GM12878 (cell line): ENCODE measurements at regions not wholly inside any gene's neighbourhood (a gene's known extent, or its start where the extent isn't known, plus 50 kb on each side); places are given as distances from the start of the nearest gene placed in this dataset.

Experiments used
- ATAC-seq: fragments of 200-7000 bp; cut with Tn5 transposase; 3 replicates; pipeline ENCODE4 v1.9.1; 2020; ENCODE audit warnings: mild to moderate bottlenecking, moderate library complexity
- BruUV-seq: library from RNA; stranded (reverse); fragments of 400-500 nt; replicated peaks from 2 replicates; lab custom pipeline; 2021; lab: Mats Ljungman, UMichigan
- CTCF ChIA-PET: fragments of 300-600 bp; sonication (Branson Sonifier 250); formaldehyde crosslinking; extraction: SDS; loops from one replicate; lab custom pipeline; 2021; ENCODE audit warnings: inconsistent platforms; lab: Yijun Ruan, JAX
- POLR2A ChIA-PET: fragments of 350-600 bp; formaldehyde crosslinking; extraction: SDS; loops from one replicate; lab custom pipeline; 2021; ENCODE audit warnings: inconsistent platforms; lab: Charles Lee
- RAD21 ChIA-PET: fragments of 300-600 bp; sonication (Branson Sonifier 250); formaldehyde crosslinking; loops from one replicate; lab custom pipeline; 2023; ENCODE audit warnings: antibody characterized with exemption; ENCODE audit not compliant: unreplicated experiment; lab: Charles Lee
- SMC1A ChIA-PET: fragments of 300-600 bp; sonication (Branson Sonifier 250); formaldehyde crosslinking; loops from one replicate; lab custom pipeline; 2023; ENCODE audit not compliant: unreplicated experiment, uncharacterized antibody; lab: Charles Lee
- DNase-seq: peaks from one replicate; pipeline ENCODE4 v3.0.0-alpha.2; 2011; ENCODE audit warnings: low read depth, low spot score
- FAIRE-seq: peaks from 3 replicates; lab custom pipeline; 2011; peaks lifted over from hg19 to GRCh38; lab: Jason Lieb, UNC
- H2AFZ ChIP-seq: 2 replicates; pipeline ENCODE4 v1.6.0; 2011; ENCODE audit warnings: low read depth, low read length, control low read depth; ENCODE audit not compliant: control insufficient read depth
- H3K27ac ChIP-seq: 2 replicates; pipeline ENCODE4 v1.5.1; 2011; ENCODE audit warnings: control low read depth; ENCODE audit not compliant: control insufficient read depth, insufficient read depth
- H3K27me3 ChIP-seq, 2 experiments: replicated peaks in 1 of 2; 2 replicates each; pipeline versions ENCODE4 v1.6.0 to v1.6.1; 2011; ENCODE audit warnings: low read length in 1 of 2; ENCODE audit not compliant: control insufficient read depth in 2 of 2, insufficient read depth in 2 of 2
- H3K36me3 ChIP-seq, 2 experiments: 2 replicates each; pipeline ENCODE4 v1.5.1; 2011; ENCODE audit warnings: low read length in 1 of 2; ENCODE audit not compliant: control insufficient read depth in 2 of 2, insufficient read depth in 2 of 2
- H3K4me1 ChIP-seq: 2 replicates; pipeline ENCODE4 v1.6.1; 2011; ENCODE audit warnings: mild to moderate bottlenecking, low read length, moderate library complexity, mixed read lengths; ENCODE audit not compliant: control insufficient read depth, insufficient read depth
- H3K4me2 ChIP-seq: 2 replicates; pipeline ENCODE4 v1.6.0; 2011; ENCODE audit warnings: control low read depth; ENCODE audit not compliant: control insufficient read depth, insufficient read depth
- H3K4me3 ChIP-seq: fragments of 200-600 bp; sonication (generic); 2 replicates; pipeline ENCODE4 v1.5.1; 2016
- H3K79me2 ChIP-seq: 2 replicates; pipeline ENCODE4 v1.6.0; 2011; ENCODE audit warnings: low read length; ENCODE audit not compliant: control insufficient read depth, insufficient read depth
- H3K9ac ChIP-seq: 2 replicates; pipeline ENCODE4 v1.8.0; 2011; ENCODE audit warnings: low read length, control low read depth, mixed read lengths; ENCODE audit not compliant: control insufficient read depth, insufficient read depth
- H3K9me3 ChIP-seq: replicated peaks from 3 replicates; pipeline ENCODE4 v1.5.1; 2011; ENCODE audit warnings: mild to moderate bottlenecking, low read length; ENCODE audit not compliant: control insufficient read depth, insufficient read depth
- H4K20me1 ChIP-seq: 2 replicates; pipeline ENCODE4 v1.6.0; 2011; ENCODE audit not compliant: control insufficient read depth, insufficient read depth
- ASH2L ChIP-seq: fragments of 300-600, 200-600 bp; sonication (generic); IDR thresholded peaks from 2 replicates; pipeline ENCODE4 v1.6.1; 2017; ENCODE audit warnings: low read depth, mild to moderate bottlenecking, borderline replicate concordance
- ATF7 ChIP-seq: fragments of 450-650 bp; IDR thresholded peaks from 2 replicates; pipeline ENCODE4 v1.6.1; 2016; ENCODE audit warnings: low read depth, mild to moderate bottlenecking
- BHLHE40 ChIP-seq, 2 experiments: fragments of 450-650 bp in 1 of 2; IDR thresholded peaks; 2 replicates each; pipeline ENCODE4 v1.6.1; 2011 to 2017; ENCODE audit warnings: low read depth in 2 of 2, borderline replicate concordance in 1 of 2, improper control_type of control experiment in 1 of 2, low read length in 1 of 2, mild to moderate bottlenecking in 1 of 2
- DPF2 ChIP-seq: fragments of 450-650 bp; IDR thresholded peaks from 2 replicates; pipeline ENCODE4 v1.6.1; 2017; ENCODE audit warnings: mild to moderate bottlenecking
- ELK1 ChIP-seq: IDR thresholded peaks from 2 replicates; pipeline ENCODE4 v1.6.1; 2012; ENCODE audit warnings: low read depth, low read length, improper control_type of control experiment
- GATAD2B ChIP-seq: fragments of 450-650 bp; conservative IDR thresholded peaks from 2 replicates; pipeline ENCODE4 v1.6.1; 2017; ENCODE audit warnings: low read depth, mild to moderate bottlenecking, moderate library complexity
- IKZF2 ChIP-seq, 2 experiments: fragments of 450-650 bp; IDR thresholded peaks; 2 replicates each; pipeline ENCODE4 v1.6.1; 2017; ENCODE audit warnings: mild to moderate bottlenecking in 2 of 2, moderate library complexity in 2 of 2
- JUNB ChIP-seq: IDR thresholded peaks from 2 replicates; pipeline ENCODE4 v1.6.1; 2016; ENCODE audit warnings: antibody characterized with exemption, mild to moderate bottlenecking
- MAX ChIP-seq: IDR thresholded peaks from 2 replicates; pipeline ENCODE4 v1.6.1; 2012; ENCODE audit warnings: low read depth, low read length, improper control_type of control experiment
- MTA2 ChIP-seq: fragments of 450-650 bp; IDR thresholded peaks from 2 replicates; pipeline ENCODE4 v1.6.1; 2016; ENCODE audit warnings: low read depth, mild to moderate bottlenecking, moderate library complexity
- RAD51 ChIP-seq: fragments of 450-650 bp; IDR thresholded peaks from 2 replicates; pipeline ENCODE4 v1.6.1; 2016; ENCODE audit warnings: moderate library complexity, mild to moderate bottlenecking, inconsistent platforms
- RELA ChIP-seq: fragments of 450-650 bp; IDR thresholded peaks from 2 replicates; pipeline ENCODE4 v1.8.0; 2014; ENCODE audit warnings: borderline replicate concordance; ENCODE audit not compliant: partially characterized antibody
- RUNX3 ChIP-seq: IDR thresholded peaks from 2 replicates; pipeline ENCODE4 v1.6.1; 2012; ENCODE audit warnings: low read length, inconsistent platforms
- SRF ChIP-seq, 2 experiments: IDR thresholded peaks; 2 replicates each; pipeline ENCODE4 v1.6.1; 2011; ENCODE audit warnings: low read depth in 2 of 2, low read length in 2 of 2, mild to moderate bottlenecking in 1 of 2, moderate library complexity in 1 of 2
- SUPT20H ChIP-seq: IDR thresholded peaks from 2 replicates; pipeline ENCODE4 v1.6.1; 2011; ENCODE audit warnings: low read depth, mild to moderate bottlenecking, low read length, moderate library complexity, borderline replicate concordance; ENCODE audit not compliant: control insufficient read depth
- WGBS: methylation state at CpG from one replicate; pipeline ENCODE4 v1.1.6; 2016; ENCODE audit warnings: low lambda C conversion rate; ENCODE audit not compliant: insufficient replicate concordance, insufficient coverage; ENCODE audit errors: missing lambda C conversion rate; 5-methylcytosine and 5-hydroxymethylcytosine counted together
- in situ Hi-C: fragments of 300-500 bp; cut with MboI; formaldehyde crosslinking; loops from 9 replicates; pipeline ENCODE4 v1.14.3; 2018; ENCODE audit warnings: mixed read lengths
- intact Hi-C: fragments of 100-400 bp; cut with micrococcal nuclease; formaldehyde crosslinking; loops from one replicate; pipeline ENCODE4 v1.14.2; 2022; ENCODE audit not compliant: unreplicated experiment
- TF ChIP-seq, protein P1 (sequence below): fragments of 450-650 bp; IDR thresholded peaks from 2 replicates; pipeline ENCODE4 v1.6.1; 2017; ENCODE audit warnings: mild to moderate bottlenecking, low read depth, inconsistent platforms; ENCODE audit not compliant: poor library complexity, severe bottlenecking
- TF ChIP-seq, protein P2 (sequence below): fragments of 450-650 bp; IDR thresholded peaks from 2 replicates; pipeline ENCODE4 v1.6.1; 2017; ENCODE audit warnings: low read depth, mild to moderate bottlenecking, moderate library complexity
- TF ChIP-seq, protein P3 (sequence below): fragments of 450-650 bp; IDR thresholded peaks from 2 replicates; pipeline ENCODE4 v1.6.1; 2016; ENCODE audit warnings: mild to moderate bottlenecking

GRCh38 chr21:35504277-35504676, 455.2 kb upstream of the RUNX1 start (continued):
- TF ChIP-seq, protein P1, sequence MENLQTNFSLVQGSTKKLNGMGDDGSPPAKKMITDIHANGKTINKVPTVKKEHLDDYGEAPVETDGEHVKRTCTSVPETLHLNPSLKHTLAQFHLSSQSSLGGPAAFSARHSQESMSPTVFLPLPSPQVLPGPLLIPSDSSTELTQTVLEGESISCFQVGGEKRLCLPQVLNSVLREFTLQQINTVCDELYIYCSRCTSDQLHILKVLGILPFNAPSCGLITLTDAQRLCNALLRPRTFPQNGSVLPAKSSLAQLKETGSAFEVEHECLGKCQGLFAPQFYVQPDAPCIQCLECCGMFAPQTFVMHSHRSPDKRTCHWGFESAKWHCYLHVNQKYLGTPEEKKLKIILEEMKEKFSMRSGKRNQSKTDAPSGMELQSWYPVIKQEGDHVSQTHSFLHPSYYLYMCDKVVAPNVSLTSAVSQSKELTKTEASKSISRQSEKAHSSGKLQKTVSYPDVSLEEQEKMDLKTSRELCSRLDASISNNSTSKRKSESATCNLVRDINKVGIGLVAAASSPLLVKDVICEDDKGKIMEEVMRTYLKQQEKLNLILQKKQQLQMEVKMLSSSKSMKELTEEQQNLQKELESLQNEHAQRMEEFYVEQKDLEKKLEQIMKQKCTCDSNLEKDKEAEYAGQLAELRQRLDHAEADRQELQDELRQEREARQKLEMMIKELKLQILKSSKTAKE, result no peak
- TF ChIP-seq, protein P2, sequence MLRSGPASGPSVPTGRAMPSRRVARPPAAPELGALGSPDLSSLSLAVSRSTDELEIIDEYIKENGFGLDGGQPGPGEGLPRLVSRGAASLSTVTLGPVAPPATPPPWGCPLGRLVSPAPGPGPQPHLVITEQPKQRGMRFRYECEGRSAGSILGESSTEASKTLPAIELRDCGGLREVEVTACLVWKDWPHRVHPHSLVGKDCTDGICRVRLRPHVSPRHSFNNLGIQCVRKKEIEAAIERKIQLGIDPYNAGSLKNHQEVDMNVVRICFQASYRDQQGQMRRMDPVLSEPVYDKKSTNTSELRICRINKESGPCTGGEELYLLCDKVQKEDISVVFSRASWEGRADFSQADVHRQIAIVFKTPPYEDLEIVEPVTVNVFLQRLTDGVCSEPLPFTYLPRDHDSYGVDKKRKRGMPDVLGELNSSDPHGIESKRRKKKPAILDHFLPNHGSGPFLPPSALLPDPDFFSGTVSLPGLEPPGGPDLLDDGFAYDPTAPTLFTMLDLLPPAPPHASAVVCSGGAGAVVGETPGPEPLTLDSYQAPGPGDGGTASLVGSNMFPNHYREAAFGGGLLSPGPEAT, result no peak
- TF ChIP-seq SUPT20H (no peak), ELK1 (no peak)

DNA sequence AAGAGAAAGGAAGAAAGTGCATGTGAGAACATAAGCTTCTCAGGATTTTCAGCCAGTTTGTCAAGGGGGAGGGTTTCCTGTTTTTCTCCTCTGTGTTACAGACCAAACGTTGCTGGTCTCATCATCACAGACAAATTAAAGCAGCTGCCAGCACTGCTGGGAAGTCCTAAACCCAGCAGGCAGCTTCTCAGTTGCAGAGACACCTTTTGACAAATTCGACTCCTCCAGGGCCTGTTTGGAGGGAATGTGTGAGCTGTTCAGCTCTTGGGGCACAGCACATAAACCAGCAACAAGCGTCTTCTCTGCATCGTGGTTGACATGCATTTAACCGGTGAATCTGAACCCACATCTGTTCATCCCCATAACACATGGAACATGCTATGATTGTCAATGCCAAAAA, 454.6 kb upstream of the RUNX1 start:
- POLR2A ChIA-PET, result no interaction called here
- intact Hi-C loops (no loop called here), in situ Hi-C loops (no loop called here)
- no TSS peak for BruUV-seq
- DNase-seq (no peak), ATAC-seq (no peak), FAIRE-seq (no peak)
- H3K4me2 ChIP-seq, result no peak overlapping the region
- no peak overlapping the region for H2AFZ ChIP-seq
- no peaks in the 10 kb centered on the region; a peak in 2 of 4 replicates for H3K27me3 ChIP-seq
- SMC1A ChIA-PET, result interaction anchor here (0.6 to 1.2 kb wide), 2 partner anchors 18 to 38 kb away, joined by 3 read pairs; no protein-coding TSS in a partner anchor
- H3K36me3 ChIP-seq, result no peaks in the 10 kb centered on the region
- RAD21 ChIA-PET, result no interaction called here
- no peak overlapping the region for H3K4me3 ChIP-seq
- no peaks in the 10 kb centered on the region for H4K20me1 ChIP-seq
- no peaks in the 10 kb centered on the region for H3K9me3 ChIP-seq
- no peaks in the 10 kb centered on the region for H3K4me1 ChIP-seq
- 8% methylated on average over 5 of the region's 5 CpGs for WGBS
- no peaks in the 10 kb centered on the region for H3K79me2 ChIP-seq
- H3K9ac ChIP-seq, result no peak overlapping the region
- TF ChIP-seq SRF (IDR thresholded peaks at IDR 0.05; ENCODE audit: low read depth in 2 of 2, low read length in 2 of 2) (no peak), DPF2 (no peak), GATAD2B (no peak), IKZF2 (IDR thresholded peaks at IDR 0.05) (no peak), BHLHE40 (IDR thresholded peaks at IDR 0.05; ENCODE audit: borderline replicate concordance in 1 of 2, low read depth in 2 of 2, low read length in 1 of 2) (no peak), RAD51 (no peak), JUNB (no peak), ASH2L (no peak), RUNX3 (no peak), RELA (no peak), MAX (no peak), ATF7 (no peak), MTA2 (no peak)
- TF ChIP-seq, protein P3, sequence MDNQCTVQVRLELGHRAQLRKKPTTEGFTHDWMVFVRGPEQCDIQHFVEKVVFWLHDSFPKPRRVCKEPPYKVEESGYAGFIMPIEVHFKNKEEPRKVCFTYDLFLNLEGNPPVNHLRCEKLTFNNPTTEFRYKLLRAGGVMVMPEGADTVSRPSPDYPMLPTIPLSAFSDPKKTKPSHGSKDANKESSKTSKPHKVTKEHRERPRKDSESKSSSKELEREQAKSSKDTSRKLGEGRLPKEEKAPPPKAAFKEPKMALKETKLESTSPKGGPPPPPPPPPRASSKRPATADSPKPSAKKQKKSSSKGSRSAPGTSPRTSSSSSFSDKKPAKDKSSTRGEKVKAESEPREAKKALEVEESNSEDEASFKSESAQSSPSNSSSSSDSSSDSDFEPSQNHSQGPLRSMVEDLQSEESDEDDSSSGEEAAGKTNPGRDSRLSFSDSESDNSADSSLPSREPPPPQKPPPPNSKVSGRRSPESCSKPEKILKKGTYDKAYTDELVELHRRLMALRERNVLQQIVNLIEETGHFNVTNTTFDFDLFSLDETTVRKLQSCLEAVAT, result no peak
- no peak overlapping the region for H3K27ac ChIP-seq
- CTCF ChIA-PET, result no interaction called here
